ENCODE measurements at regions not wholly inside any gene's neighbourhood (a gene's known extent, or its start where the extent isn't known, plus 50 kb on each side); places are given as distances from the start of the nearest gene placed in this dataset.
"Not testable (repeated sequence)": the region's sequence is repeated elsewhere in the genome, so short reads cannot be mapped to it uniquely, and the experiment has no call there.

DNA sequence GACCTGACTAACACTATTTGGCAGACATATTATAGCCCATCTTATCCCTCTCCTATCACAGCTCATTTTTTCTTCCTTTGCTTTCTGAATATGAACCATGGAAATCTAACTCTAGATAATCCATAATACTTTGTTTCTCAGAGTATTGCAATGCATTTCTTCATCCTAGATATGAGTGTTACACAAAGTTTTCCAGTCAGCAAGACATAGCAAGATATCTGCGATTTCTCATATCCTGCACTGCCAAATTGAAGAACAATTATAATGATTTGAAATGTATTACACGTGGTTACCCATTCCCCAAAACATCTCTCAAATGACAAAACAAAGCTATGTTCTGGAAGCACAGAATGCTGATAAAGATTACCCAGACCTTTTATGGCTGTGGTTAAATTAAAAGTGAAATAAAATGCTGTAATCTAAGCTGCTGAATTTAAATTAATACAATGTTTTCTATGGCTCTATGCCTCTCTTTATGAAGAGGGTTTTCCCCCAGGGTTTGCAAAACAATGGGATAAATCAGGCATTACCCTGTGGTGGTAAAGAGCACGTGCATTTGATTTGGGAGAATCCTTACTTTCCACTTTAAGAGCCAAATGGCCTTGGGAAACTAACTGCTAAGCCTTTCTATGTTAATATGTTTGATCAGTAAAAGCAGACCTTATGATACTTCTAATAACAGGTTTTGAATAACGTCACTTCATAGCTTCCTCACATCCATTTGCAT is 1291.0 kb upstream of the CNTN5 start:
- no peak for DNase-seq

- DNase-seq, result no peak
Observed at GRCh38 chr11:97732011-97732632, 1288.6 kb upstream of the CNTN5 start.

- DNase-seq, result no peak
Observed at GRCh38 chr11:97738751-97739150, 1282.0 kb upstream of the CNTN5 start.

DNA sequence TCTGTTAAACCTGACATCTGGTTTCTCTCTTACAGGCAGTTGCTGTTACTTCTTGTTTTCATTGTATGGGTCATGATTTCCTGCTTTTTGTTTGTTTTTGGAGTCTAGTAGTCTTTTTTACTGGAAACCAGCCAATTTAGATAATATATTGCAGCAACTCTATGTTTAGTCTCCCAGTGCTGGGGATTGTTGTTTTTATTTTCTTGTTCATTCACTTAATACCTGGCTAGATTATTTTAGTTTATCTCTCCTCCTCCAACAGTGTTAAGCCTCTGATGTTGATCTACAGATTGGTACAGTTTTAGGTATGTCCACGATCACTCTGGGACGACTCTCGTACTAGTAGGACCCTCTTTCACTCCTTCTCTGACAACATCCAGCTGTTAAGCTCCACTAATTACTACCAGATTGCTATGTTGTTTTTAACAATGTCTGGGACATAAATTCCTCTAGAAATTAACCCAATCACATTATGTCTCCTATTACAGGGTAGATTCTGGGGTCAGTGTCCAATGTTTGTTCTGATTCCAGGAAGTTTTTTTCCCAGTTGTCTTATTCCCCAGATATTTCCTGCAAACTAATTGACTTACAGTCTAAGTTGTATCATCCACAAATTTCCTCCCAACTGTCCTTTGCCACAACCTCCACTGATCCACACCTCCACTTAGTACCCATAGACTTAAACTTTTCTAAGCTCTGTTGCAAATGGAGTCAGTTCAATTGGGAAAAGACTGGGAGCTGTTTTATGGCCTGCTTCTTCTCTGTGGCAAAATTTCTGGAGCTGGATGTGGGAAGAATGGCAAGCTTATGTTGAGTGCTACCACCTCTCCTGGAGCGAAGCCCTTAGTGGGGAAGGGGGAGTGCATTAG is 1280.6 kb upstream of the CNTN5 start:
- no peak for DNase-seq

DNA sequence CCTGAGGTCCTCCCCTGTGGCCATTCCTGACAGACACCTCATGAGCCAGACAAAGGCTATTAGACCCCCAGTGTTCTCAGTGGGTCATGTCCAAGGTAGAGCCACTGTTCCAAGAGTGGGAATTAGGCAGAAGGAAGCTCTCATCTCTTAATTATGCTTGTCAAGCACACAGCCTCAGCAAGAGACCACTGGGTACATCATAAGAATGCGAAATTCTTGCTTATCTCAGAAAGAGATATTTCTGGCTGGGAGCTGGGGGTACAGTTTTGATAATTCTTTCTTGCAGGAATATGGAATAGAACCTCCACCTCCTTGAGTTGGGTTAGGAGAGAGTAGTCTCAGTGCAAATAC is 1280.0 kb upstream of the CNTN5 start:
- no peak for DNase-seq

- DNase-seq, result no peak
Observed at GRCh38 chr11:97742717-97743116, 1278.0 kb upstream of the CNTN5 start.

DNA sequence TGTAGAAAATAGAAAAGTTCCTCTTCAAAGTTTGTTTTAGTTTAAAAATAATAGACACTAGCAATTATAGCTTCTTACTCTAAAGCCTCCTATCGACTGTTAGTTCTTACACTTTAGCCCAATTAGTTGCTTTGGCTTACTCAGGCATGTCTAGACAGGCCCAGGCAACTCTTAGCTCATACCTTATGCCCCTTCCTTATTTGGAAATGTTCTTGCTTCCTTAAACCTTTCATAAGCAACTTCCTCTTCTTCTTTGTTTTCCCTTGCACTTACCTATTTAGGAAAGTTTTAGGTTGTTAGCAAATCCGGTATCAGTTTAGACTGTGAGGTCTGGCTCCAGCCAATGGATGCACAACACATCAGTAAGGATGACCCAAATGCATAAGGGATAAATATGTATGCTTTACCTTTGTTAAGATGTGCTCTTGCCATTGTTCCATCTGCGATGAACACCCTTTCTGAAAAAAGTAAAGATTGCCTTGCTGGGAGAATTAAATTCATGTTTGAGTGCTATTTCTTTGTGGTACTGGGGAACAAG is 1277.5 kb upstream of the CNTN5 start:
- no peak for DNase-seq

- no peak for DNase-seq
Observed at GRCh38 chr11:97745515-97746050, 1275.2 kb upstream of the CNTN5 start.

GRCh38 chr11:97746818-97747217 is 1273.9 kb upstream of the CNTN5 start:
- DNase-seq, result no peak

DNA sequence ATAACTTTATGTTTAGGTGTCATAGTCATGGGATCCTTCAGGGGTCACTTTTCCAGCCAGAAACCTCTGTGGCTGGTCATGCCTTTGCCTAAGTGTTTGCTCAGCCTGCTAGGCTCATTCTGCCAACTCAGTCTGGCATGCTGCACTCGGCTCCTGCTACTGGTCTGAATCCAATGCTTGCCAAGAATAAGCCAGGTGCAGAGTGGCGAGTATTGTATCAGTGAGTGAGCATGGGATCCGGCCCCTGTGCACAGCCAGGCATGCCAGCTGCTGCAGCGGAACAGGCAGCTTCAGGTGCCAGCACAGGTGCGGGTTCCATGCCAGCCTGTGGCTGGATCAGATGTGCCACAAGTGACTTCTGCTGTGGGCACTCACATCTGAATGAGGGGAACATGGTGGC is 1269.3 kb upstream of the CNTN5 start:
- no peak for DNase-seq

DNA sequence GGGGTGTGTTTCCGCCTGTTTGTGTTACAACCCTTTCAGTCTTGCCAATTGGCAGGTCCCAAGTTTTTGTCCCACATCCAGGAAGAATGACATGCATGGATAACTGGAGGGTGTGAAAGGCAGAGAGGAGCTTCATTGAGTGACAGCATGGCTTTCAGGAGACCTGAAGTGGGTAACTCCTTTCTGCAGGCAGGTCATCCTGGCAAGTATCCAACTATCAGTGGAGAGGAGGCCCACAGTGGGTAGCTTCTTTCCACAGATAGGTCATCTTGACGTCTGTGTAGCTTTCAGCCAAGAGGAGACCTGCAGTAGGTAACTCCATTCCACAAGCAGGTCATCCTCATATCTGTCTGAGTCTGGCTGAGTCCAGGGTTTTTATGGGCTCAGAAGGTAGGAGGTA is 1268.8 kb upstream of the CNTN5 start:
- no peak for DNase-seq

DNA sequence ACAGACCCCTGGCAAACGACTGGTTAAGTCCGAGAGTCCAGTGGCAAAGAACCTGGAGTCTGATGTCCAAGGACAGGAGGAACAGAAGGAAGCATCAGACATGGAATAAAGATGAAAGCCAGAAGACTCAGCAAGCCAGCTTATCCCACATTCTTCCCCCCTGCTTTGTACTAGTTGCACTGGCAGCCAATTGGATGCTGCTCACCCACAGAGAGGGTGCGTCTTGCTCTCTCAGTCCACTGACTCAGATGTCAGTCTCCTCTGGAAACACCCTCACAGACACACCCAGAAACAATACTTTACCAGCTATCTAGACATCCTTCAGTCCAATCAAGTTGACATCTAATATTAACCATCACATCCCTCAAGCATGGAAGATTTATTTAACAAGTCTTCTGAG is 1265.8 kb upstream of the CNTN5 start:
- no peak for DNase-seq

- DNase-seq, result no peak
Observed at GRCh38 chr11:97756571-97757335, 1264.0 kb upstream of the CNTN5 start.

GRCh38 chr11:97761175-97761574 is 1259.6 kb upstream of the CNTN5 start:
- no peak for DNase-seq

DNA sequence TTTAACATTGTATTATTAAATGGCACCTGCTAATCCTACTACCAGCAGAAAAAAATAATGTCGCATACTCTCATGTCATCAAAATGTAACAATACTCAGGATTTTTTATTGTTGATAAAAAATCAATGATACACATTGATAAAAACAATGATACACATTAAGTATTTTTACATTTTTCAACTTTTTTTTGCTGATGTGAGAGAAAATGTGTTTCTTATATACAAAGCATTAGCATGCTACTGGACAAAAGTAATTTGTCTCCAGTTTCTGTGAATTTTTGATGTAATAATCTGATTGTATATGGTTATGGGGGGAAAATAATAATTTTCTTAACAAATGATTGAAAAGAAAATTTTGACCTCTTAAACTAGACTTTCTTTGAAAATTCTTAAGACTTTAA is 1256.6 kb upstream of the CNTN5 start:
- DNase-seq, result no peak

GRCh38 chr11:97764605-97765004 is 1256.1 kb upstream of the CNTN5 start:
- no peak for DNase-seq

GRCh38 chr11:97770570-97770969 is 1250.2 kb upstream of the CNTN5 start:
- no peak for DNase-seq

DNA sequence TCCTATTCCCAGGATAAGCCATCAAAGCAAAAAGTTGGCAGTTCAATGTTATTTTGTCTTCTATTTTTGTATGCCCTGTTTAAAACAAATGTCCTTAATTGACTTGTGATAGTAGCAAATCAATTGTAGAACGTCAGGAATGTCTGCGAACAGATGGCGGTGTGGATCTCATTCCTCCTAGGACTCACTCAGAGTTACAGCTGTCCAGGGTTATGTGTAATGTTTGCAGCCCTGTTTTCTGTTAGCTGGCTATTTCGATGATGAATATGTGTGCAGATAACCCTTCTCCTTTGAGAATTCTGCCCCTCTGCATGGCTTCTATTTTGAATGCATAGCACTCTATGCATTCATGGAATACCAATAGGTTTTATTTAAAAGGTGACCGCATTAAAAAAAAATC is 1248.0 kb upstream of the CNTN5 start:
- no peak for DNase-seq

DNA sequence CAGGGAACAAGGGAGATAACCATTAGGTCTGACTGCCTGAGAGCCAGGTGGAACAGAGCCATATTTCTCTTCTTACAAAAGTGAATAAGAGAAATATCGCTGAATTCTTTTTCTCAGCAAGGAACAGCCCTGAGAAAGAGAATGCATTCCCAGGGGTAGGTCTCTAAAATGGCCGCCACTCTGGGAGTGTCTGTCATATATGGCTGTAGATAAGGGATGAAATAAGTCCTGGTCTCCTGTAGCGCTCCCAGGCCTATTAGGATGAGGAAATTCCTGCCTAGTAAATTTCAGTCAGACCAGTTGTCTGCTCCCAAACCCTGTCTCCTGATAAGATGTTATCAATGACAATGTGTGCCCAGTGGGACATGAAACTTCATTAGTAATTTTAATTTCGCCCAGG is 1236.4 kb upstream of the CNTN5 start:
- not testable (repeated sequence) for DNase-seq

GRCh38 chr11:97786961-97787360 is 1233.8 kb upstream of the CNTN5 start:
- DNase-seq, result no peak

- DNase-seq, result no peak
Observed at GRCh38 chr11:97794876-97795275, 1225.9 kb upstream of the CNTN5 start.

DNA sequence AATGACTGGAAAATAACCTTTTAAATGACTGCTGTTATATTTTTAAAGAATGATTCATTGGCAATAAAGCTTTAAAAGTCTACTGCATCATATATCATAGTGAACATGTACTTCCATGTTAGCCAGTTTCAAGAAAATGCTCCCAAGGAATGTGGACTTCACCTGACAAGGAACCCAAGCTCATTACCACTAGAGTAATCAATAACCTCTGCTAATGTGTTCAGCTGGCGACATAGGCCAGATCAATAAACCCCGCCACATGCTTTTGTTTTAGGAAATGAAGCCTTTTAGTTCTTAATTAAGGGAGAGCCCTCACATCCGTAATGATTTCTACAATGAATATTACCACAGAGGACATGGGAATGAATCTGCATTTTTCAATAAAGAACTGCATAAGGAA is 1219.9 kb upstream of the CNTN5 start:
- no peak for DNase-seq
